ENCODE measurements at regions not wholly inside any gene's neighbourhood (a gene's known extent, or its start where the extent isn't known, plus 50 kb on each side); places are given as distances from the start of the nearest gene placed in this dataset.

DNA sequence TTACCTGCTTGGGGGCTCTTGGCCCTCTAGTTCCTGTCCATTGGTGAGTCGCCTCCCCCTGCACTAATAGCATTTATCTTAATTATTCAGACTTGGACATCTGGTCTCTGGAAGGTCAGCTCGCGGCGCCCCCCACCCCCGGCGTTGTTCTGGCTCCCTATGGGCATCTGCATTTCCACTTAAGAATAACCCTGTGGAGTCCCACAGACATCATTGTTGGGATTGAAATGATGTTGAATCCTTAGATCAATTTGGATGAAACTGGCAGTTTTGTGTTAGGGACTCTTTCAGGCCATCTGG lies 313.8 kb upstream of the HS6ST1 start (continued):
- TF ChIP-seq SMAD3 (CRISPR knock-in tag; IDR thresholded peaks at IDR 0.05; ENCODE audit: borderline replicate concordance) (no peak), ESRRA (CRISPR knock-in tag; IDR thresholded peaks at IDR 0.05; ENCODE audit: borderline replicate concordance) (no peak)

DNA sequence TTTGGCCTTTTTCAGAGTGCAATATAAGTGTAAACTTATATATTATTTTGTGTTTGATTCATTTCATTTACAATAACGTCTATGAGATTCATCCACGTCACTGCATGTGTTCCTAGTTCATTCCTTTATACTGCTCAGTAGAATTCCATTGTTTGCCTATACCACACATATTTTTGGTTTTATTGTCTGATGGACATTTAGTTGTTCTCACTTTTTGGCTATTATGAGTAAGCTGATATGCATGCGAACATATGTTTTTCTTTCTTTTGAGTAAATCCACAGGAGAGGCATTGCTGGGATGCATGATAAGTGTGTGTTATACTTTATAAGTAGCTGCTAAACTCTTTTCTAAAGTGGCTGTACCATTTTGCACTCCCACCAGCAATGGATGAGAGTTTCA lies 314.8 kb upstream of the HS6ST1 start:
- CTCF ChIA-PET: interaction anchor here (2.1 kb wide), 1 partner anchor 11 kb away, joined by 4 read pairs; no protein-coding TSS in a partner anchor
- Mint-ChIP-seq H3K9me3 (no peaks in the 10 kb centered on the region), H3K4me1 (peaks cover 49% of the 10 kb centered on the region), H3K27ac (no peak overlapping the region), H3K36me3 (no peaks in the 10 kb centered on the region), H3K27me3 (ENCODE audit: low read depth) (peaks cover 2% of the 10 kb centered on the region; the same call in 1 of the 2 replicates), H3K4me3 (no peak overlapping the region)
- TF ChIP-seq, protein P1, sequence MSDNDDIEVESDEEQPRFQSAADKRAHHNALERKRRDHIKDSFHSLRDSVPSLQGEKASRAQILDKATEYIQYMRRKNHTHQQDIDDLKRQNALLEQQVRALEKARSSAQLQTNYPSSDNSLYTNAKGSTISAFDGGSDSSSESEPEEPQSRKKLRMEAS (CRISPR knock-in tag; IDR thresholded peaks at IDR 0.05): no peak
- TF ChIP-seq, protein P2, sequence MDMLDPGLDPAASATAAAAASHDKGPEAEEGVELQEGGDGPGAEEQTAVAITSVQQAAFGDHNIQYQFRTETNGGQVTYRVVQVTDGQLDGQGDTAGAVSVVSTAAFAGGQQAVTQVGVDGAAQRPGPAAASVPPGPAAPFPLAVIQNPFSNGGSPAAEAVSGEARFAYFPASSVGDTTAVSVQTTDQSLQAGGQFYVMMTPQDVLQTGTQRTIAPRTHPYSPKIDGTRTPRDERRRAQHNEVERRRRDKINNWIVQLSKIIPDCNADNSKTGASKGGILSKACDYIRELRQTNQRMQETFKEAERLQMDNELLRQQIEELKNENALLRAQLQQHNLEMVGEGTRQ (CRISPR knock-in tag; IDR thresholded peaks at IDR 0.05): no peak
- POLR2A ChIA-PET: no interaction called here
- ATAC-seq (no peak), DNase-seq (ENCODE audit: low spot score) (no peak)

DNA sequence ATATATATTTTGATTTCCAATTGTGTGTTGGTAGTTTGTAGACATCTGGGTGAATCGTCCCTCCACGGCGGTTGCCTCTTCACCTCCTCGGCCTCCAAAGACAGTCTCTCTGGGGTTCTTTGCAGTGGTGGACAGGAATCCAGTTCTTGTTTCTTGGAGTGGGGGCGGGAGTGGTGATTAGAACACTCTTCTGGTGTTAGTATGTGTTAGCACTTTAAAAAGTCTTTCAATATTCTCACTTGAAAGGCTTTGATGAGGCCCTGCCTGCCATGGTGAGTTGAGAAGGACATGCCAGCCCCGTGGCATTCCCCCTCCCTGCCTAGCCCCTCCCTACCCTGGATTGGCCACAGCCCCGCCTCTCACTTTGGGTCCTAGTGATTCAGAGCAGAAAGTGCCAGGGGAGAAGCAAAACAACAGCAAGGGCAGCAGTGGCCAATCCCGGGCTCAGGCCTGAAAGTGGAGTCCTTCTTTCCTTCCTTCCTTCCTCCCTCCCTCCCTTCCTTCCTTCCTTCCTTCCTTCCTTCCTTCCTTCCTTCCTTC lies 316.8 kb upstream of the HS6ST1 start:
- ATAC-seq (no peak), DNase-seq (ENCODE audit: low spot score) (no peak)
- H3K4me3 Mint-ChIP-seq: no peak overlapping the region
- H3K27ac Mint-ChIP-seq: no peak overlapping the region
- H3K9me3 Mint-ChIP-seq: no peaks in the 10 kb centered on the region
- H3K4me1 Mint-ChIP-seq: peaks cover 64% of the 10 kb centered on the region
- peaks cover 2% of the 10 kb centered on the region; the same call in 1 of the 2 replicates for H3K27me3 Mint-ChIP-seq (ENCODE audit: low read depth)
- H3K36me3 Mint-ChIP-seq: no peaks in the 10 kb centered on the region
- CTCF ChIA-PET: interaction anchor here (1.3 kb wide), 1 partner anchor 10 kb away, joined by 7 read pairs; no protein-coding TSS in a partner anchor
- POLR2A ChIA-PET: no interaction called here
- TF ChIP-seq, protein P3, sequence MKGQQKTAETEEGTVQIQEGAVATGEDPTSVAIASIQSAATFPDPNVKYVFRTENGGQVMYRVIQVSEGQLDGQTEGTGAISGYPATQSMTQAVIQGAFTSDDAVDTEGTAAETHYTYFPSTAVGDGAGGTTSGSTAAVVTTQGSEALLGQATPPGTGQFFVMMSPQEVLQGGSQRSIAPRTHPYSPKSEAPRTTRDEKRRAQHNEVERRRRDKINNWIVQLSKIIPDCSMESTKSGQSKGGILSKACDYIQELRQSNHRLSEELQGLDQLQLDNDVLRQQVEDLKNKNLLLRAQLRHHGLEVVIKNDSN (CRISPR knock-in tag; IDR thresholded peaks at IDR 0.05): no peak
- TF ChIP-seq MXD4 (CRISPR knock-in tag; IDR thresholded peaks at IDR 0.05; ENCODE audit: borderline replicate concordance): no peak
- TF ChIP-seq, protein P4, sequence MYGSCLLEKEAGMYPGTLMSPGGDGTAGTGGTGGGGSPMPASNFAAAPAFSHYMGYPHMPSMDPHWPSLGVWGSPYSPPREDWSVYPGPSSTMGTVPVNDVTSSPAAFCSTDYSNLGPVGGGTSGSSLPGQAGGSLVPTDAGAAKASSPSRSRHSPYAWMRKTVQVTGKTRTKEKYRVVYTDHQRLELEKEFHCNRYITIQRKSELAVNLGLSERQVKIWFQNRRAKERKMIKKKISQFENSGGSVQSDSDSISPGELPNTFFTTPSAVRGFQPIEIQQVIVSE (CRISPR knock-in tag; IDR thresholded peaks at IDR 0.05; ENCODE audit: borderline replicate concordance): no peak
- TF ChIP-seq, protein P5, sequence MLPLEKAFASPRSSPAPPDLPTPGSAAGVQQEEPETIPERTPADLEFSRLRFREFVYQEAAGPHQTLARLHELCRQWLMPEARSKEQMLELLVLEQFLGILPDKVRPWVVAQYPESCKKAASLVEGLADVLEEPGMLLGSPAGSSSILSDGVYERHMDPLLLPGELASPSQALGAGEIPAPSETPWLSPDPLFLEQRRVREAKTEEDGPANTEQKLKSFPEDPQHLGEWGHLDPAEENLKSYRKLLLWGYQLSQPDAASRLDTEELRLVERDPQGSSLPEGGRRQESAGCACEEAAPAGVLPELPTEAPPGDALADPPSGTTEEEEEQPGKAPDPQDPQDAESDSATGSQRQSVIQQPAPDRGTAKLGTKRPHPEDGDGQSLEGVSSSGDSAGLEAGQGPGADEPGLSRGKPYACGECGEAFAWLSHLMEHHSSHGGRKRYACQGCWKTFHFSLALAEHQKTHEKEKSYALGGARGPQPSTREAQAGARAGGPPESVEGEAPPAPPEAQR (CRISPR knock-in tag; IDR thresholded peaks at IDR 0.05): no peak
- no peak for TF ChIP-seq CREB1 (CRISPR knock-in tag; IDR thresholded peaks at IDR 0.05)
- TF ChIP-seq, protein P6, sequence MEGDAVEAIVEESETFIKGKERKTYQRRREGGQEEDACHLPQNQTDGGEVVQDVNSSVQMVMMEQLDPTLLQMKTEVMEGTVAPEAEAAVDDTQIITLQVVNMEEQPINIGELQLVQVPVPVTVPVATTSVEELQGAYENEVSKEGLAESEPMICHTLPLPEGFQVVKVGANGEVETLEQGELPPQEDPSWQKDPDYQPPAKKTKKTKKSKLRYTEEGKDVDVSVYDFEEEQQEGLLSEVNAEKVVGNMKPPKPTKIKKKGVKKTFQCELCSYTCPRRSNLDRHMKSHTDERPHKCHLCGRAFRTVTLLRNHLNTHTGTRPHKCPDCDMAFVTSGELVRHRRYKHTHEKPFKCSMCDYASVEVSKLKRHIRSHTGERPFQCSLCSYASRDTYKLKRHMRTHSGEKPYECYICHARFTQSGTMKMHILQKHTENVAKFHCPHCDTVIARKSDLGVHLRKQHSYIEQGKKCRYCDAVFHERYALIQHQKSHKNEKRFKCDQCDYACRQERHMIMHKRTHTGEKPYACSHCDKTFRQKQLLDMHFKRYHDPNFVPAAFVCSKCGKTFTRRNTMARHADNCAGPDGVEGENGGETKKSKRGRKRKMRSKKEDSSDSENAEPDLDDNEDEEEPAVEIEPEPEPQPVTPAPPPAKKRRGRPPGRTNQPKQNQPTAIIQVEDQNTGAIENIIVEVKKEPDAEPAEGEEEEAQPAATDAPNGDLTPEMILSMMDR (IDR thresholded peaks at IDR 0.05): no peak
- TF ChIP-seq NFATC4 (CRISPR knock-in tag; IDR thresholded peaks at IDR 0.05): no peak
- no peak for TF ChIP-seq EMX1 (CRISPR knock-in tag; IDR thresholded peaks at IDR 0.05)
- no peak for TF ChIP-seq SP1 (CRISPR knock-in tag; conservative IDR thresholded peaks at IDR 0.05)
- TF ChIP-seq NFE2L1 (CRISPR knock-in tag; IDR thresholded peaks at IDR 0.05): no peak
- TF ChIP-seq TP53 (CRISPR knock-in tag; IDR thresholded peaks at IDR 0.05): no peak
- no peak for TF ChIP-seq ZNF232 (CRISPR knock-in tag; IDR thresholded peaks at IDR 0.05)
- TF ChIP-seq KAT7 (CRISPR knock-in tag; IDR thresholded peaks at IDR 0.05; ENCODE audit: borderline replicate concordance): no peak
- no peak for TF ChIP-seq SOX15 (CRISPR knock-in tag; IDR thresholded peaks at IDR 0.05)
- TF ChIP-seq TEAD1 (CRISPR knock-in tag; IDR thresholded peaks at IDR 0.05): no peak
- TF ChIP-seq JUN (CRISPR knock-in tag; IDR thresholded peaks at IDR 0.05): no peak
- no peak for TF ChIP-seq TEAD4 (CRISPR knock-in tag; IDR thresholded peaks at IDR 0.05)
